Bronchial epithelial cell (primary cell): ENCODE measurements at regions not wholly inside any gene's neighbourhood (a gene's known extent, or its start where the extent isn't known, plus 50 kb on each side); places are given as distances from the start of the nearest gene placed in this dataset.

Experiments
- DNase-seq: peaks from one replicate; pipeline ENCODE4 v3.0.0-alpha.2; 2010; ENCODE audit warnings: low read depth
- FAIRE-seq: peaks from 2 replicates; lab custom pipeline; 2011; peaks lifted over from hg19 to GRCh38; lab: Jason Lieb, UNC
- H3K27me3 ChIP-seq: 2 replicates; pipeline ENCODE4 v1.5.1; 2011; ENCODE audit warnings: low read length; ENCODE audit not compliant: control insufficient read depth, insufficient read depth
- H3K36me3 ChIP-seq: 2 replicates; pipeline ENCODE4 v1.5.1; 2011; ENCODE audit warnings: low read length; ENCODE audit not compliant: control insufficient read depth, insufficient read depth
- H3K4me3 ChIP-seq: 2 replicates; pipeline ENCODE4 v1.5.1; 2011; ENCODE audit warnings: mild to moderate bottlenecking, low read depth, low read length, control low read depth
- CTCF ChIP-seq: IDR thresholded peaks from 2 replicates; pipeline ENCODE4 v1.5.1; 2011; ENCODE audit warnings: mild to moderate bottlenecking, moderate library complexity, low read length, control low read depth, inconsistent platforms; ENCODE audit not compliant: insufficient read depth, severe bottlenecking

- Histone ChIP-seq H3K27me3 (no peaks in the 10 kb centered on the region), H3K4me3 (no peak overlapping the region), H3K36me3 (no peaks in the 10 kb centered on the region)
- FAIRE-seq, result no peak
- DNase-seq, result no peak
- no peak for TF ChIP-seq CTCF
Observed at GRCh38 chr13:52947921-52948373, 80.7 kb upstream of the OLFM4 start.

- H3K4me3 ChIP-seq, result no peak overlapping the region
- FAIRE-seq (no peak), DNase-seq (no peak)
- H3K27me3 ChIP-seq, result no peaks in the 10 kb centered on the region
- no peak for TF ChIP-seq CTCF
- H3K36me3 ChIP-seq, result no peaks in the 10 kb centered on the region
Observed at GRCh38 chr13:52945348-52945747, 83.3 kb upstream of the OLFM4 start.

- no peak for FAIRE-seq
- TF ChIP-seq CTCF, result no peak
Observed at GRCh38 chr13:52944697-52945096, 83.9 kb upstream of the OLFM4 start.

GRCh38 chr13:52938065-52938464 is 89.6 kb upstream of the PCDH8 start:
- Histone ChIP-seq H3K4me3 (no peak overlapping the region), H3K27me3 (no peaks in the 10 kb centered on the region), H3K36me3 (no peaks in the 10 kb centered on the region)
- DNase-seq, result no peak
- TF ChIP-seq CTCF, result no peak
- no peak for FAIRE-seq

More at GRCh38 chr13:52944697-52945096, 83.9 kb upstream of the OLFM4 start:
- DNase-seq, result no peak
- no peaks in the 10 kb centered on the region for H3K36me3 ChIP-seq
- H3K4me3 ChIP-seq, result no peak overlapping the region
- H3K27me3 ChIP-seq, result no peaks in the 10 kb centered on the region

GRCh38 chr13:52936806-52937205 is 88.4 kb upstream of the PCDH8 start:
- no peak for DNase-seq
- H3K36me3 ChIP-seq, result no peaks in the 10 kb centered on the region
- no peak for FAIRE-seq
- H3K4me3 ChIP-seq, result no peak overlapping the region
- H3K27me3 ChIP-seq, result no peaks in the 10 kb centered on the region
- TF ChIP-seq CTCF, result no peak

- Histone ChIP-seq H3K36me3 (no peaks in the 10 kb centered on the region), H3K4me3 (no peak overlapping the region), H3K27me3 (no peaks in the 10 kb centered on the region)
- FAIRE-seq (no peak), DNase-seq (no peak)
- no peak for TF ChIP-seq CTCF
Observed at GRCh38 chr13:52934258-52934657, 85.8 kb upstream of the PCDH8 start.
